ENCODE measurements at regions not wholly inside any gene's neighbourhood (a gene's known extent, or its start where the extent isn't known, plus 50 kb on each side); places are given as distances from the start of the nearest gene placed in this dataset.
"Not testable (repeated sequence)": the region's sequence is repeated elsewhere in the genome, so short reads cannot be mapped to it uniquely, and the experiment has no call there.

DNA sequence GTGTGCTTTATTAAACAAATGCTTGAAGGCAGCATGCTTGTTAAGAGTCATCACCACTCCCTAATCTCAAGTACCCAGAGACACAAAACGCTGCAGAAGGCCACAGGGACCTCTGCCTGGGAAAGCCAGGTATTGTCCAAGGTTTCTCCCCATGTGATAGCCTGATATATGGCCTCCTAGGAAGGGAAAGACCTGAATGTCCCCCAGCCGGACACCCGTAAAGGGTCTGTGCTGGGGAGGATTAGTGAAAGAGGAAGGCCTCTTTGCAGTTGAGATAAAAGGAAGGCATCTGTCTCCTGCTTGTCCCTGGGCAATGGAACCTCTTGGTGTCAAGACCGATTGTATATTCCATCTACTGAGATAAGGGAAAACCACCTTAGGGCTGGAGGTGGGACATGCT is 159.7 kb downstream of the ADRA2C start:
- ATAC-seq; H3K9me3 Mint-ChIP-seq; H3K27ac Mint-ChIP-seq; DNase-seq (ENCODE audit: low spot score in 2 of 2); H3K36me3 Mint-ChIP-seq: not testable (repeated sequence)

DNA sequence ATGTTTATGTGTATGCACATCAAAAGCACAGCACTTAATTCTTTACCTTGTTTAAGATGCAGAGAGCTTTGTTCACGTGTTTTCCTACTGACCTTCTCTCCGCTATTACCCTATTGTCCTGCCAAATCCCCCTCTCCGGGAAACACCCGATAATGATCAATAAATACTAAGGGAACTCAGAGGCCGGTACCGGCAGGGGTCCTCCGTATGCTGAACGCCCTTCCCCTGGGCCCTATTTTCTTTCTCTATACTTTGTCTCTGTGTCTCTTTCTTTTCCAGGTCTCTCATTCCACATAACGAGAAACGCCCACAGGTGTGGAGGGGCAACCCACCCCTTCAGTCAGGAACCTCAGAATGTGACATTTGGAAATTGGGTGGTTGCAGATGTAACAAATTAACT is 160.1 kb downstream of the ADRA2C start:
- not testable (repeated sequence) for H3K9me3 Mint-ChIP-seq; H3K27ac Mint-ChIP-seq; ATAC-seq; DNase-seq (ENCODE audit: low spot score in 2 of 2); H3K36me3 Mint-ChIP-seq

DNA sequence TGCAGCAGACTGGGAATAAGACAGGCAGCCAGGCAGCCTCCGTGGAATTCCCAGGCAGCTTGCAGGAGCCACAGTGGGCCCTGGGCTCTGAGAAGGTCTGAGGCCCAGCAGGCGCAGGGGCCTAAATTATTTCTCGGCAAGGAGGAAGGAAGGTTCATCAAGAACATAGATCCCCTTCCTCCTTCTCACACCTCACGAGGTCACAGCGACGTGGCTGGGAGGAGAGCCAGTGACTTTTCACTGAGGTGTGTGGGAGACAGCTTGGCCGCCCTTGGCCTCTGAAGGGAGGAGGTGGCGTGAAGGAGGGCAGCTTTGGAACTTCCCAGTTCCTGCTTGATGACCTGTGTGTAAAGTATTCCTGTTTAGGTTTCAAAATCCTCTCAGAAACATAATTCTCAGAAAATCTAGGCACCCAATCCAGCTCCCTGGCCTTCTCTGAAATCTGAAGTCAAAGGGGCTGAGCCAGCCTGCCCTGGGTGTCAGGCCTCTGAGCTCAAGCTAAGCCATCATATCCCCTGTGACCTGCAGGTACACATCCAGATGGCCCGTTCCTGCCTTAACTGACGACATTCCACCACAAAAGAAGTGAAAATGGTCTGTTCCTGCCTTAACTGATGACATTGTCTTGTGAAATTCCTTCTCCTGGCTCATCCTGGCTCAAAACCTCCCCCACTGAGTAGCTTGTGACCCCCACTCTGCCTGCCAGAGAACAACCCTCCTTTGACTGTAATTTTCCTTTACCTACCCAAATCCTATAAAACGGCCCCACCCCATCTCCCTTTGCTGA is 161.0 kb downstream of the ADRA2C start:
- ATAC-seq; H3K27ac Mint-ChIP-seq; DNase-seq (ENCODE audit: low spot score in 2 of 2); H3K9me3 Mint-ChIP-seq; H3K36me3 Mint-ChIP-seq: not testable (repeated sequence)

DNA sequence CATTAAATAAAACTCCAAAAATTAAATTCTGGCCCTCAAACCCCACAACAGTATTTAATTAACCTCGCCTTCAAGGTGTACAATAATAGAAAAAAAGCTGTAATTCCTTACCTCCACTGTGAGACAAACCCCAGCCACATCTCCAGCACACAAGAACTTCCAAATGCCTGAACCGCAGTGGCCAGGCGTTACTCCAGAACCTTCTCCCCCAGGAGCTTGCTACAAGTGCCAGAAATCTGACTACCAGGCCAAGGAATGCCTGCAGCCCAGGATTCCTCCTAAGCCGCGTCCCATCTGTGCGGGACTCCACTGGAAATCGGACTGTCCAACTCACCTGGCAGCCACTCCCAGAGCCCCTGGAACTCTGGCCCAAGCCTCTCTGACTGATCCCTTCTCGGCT is 163.2 kb downstream of the ADRA2C start:
- H3K27ac Mint-ChIP-seq; H3K9me3 Mint-ChIP-seq; ATAC-seq; H3K36me3 Mint-ChIP-seq; DNase-seq (ENCODE audit: low spot score in 2 of 2): not testable (repeated sequence)

DNA sequence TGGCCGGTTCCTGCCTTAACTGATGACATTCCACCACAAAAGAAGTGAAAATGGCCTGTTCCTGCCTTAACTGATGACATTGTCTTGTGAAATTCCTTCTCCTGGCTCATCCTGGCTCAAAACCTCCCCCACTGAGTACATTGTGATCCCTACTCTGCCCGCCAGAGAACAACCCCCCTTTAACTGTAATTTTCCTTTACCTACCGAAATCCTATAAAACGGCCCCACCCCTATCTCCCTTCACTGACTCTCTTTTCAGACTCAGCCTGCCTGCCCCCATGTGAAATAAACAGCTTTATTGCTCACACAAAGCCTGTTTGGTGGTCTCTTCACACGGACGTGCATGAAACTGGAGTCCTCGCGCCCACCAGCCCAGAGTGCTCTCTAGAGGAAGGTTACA is 166.5 kb downstream of the ADRA2C start:
- not testable (repeated sequence) for H3K27ac Mint-ChIP-seq; DNase-seq (ENCODE audit: low spot score in 2 of 2); H3K36me3 Mint-ChIP-seq; ATAC-seq; H3K9me3 Mint-ChIP-seq

DNA sequence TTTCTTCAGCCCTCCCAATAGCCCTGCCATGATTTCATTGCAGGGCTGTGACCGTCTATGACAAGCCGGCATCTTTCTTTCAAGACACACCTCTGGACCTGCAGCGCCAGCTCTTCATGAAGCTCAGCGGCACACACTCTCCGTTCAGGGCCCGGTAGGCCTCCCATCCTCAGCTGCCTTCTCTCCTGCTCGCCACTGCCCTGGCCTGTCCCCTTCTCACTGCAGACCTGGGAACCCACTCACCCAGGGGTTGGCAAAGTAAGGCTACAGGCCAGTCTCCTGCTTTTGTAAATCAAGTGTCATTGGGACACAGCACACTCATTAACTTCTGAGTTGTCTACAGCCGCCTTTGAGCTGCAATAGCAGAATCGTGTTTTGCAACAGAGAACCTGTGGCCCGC is 169.2 kb downstream of the ADRA2C start:
- not testable (repeated sequence) for H3K36me3 Mint-ChIP-seq; H3K9me3 Mint-ChIP-seq; DNase-seq (ENCODE audit: low spot score in 2 of 2); ATAC-seq; H3K27ac Mint-ChIP-seq

DNA sequence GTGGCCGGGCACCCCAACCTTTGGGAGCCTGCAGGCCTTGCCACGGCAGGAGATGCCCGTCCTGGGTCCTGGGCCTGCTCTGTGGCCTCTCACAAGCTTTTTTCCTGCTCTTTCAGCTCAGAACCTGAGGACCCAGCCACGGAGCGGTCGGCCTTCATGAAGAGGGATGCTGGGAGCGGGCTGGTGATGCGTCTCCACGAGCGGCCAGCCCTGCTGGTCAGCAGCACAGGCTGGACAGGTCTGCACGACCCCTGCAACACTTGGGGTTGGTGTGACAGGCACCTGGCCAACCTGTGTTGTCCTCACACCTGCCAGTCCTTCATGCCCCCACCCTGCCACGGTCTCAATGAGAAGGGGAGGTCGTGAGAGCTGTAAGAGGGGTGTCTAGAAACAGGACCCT is 170.0 kb downstream of the ADRA2C start:
- no peak for ATAC-seq
- Mint-ChIP-seq H3K9me3 (no peaks in the 10 kb centered on the region), H3K27ac (no peak overlapping the region), H3K36me3 (no peaks in the 10 kb centered on the region)
- no peak for DNase-seq (ENCODE audit: low spot score in 2 of 2)

DNA sequence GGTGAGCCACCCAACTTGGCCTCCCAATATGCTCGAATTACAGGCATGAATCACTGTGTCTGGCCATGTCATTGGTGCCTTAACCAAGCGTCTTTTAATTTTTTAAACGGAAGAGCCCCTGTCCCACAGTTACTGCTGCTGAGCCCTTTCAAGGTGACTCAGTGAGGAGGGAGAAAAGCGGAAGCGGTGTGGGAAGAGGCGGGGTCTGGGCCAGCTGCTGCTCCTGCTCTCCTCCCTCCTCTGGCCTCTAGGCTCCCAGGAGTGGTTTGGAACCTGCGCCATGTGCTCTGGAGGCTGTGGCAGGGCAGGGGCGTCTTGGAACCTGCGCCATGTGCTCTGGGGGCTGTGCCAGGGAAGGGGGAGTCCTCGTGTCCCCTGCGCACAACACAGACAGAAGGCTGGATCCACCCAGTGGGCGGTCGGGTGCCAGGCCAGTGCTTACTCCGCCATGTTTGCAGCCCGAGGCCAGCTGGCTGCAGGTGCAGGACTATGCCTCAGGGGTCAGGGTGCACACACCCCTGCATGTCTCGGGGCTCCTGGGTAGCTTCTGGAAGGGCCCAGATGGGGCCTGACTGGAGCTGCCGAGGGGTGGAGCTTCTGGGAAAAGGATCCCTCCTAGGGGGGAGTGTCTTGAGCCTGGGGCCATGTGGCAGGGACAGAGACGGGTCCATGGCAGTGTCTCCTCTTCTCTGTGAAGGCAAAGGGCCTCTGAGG is 171.8 kb downstream of the ADRA2C start:
- not testable (repeated sequence) for DNase-seq (ENCODE audit: low spot score in 2 of 2); H3K9me3 Mint-ChIP-seq; ATAC-seq; H3K36me3 Mint-ChIP-seq; H3K27ac Mint-ChIP-seq

DNA sequence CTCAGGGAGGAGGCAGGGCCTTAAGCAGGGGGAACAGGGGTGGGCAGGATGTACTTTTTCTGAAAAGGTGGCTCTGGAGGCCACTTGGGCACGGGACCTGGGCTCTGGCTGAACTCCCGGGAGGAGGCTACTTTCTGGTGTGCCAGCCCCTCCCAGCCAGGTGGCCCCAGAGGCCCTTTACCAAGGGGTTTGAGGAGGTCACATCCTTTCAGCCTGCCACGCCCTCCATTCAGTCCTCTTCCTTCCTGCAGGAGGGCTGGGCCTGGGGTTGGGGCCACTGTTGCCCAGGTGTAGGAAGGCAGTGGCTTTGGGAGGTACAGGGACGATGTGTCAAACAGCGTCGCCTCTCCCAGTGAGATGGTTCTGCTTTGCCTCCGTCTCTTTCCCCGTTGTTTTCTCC is 172.5 kb downstream of the ADRA2C start:
- DNase-seq (ENCODE audit: low spot score in 2 of 2); H3K27ac Mint-ChIP-seq; H3K36me3 Mint-ChIP-seq; ATAC-seq; H3K9me3 Mint-ChIP-seq: not testable (repeated sequence)

DNA sequence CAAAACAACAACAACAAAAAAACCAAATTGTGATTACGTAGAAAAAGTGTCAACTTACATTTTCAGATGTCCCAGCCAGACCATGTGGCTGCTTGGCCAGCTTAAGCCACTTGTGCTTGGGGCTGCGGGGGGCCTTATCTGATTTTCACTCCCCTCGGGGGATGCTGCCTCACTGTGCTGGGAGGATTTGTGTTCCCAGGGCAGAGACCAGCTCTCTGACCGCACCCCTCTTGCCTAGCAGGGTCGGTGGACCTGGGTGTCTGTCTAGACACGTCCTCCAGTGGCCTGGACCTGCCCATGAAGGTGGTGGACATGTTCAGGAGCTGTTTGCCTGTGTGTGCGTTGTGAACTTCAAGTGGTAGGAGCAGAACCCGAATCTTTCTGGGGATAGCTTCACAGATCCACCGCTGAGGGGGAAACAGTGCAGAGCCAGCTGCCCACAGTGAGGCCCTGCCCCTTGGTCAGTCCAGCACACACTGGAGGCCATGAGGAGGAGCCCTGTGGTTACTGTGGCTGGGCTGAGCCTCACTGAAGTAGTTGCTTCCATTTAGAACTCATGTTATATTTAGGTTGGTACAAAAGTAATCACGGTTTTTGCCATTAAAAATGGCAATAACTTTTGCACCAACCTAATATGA is 173.9 kb downstream of the ADRA2C start:
- ATAC-seq = not testable (repeated sequence)

DNA sequence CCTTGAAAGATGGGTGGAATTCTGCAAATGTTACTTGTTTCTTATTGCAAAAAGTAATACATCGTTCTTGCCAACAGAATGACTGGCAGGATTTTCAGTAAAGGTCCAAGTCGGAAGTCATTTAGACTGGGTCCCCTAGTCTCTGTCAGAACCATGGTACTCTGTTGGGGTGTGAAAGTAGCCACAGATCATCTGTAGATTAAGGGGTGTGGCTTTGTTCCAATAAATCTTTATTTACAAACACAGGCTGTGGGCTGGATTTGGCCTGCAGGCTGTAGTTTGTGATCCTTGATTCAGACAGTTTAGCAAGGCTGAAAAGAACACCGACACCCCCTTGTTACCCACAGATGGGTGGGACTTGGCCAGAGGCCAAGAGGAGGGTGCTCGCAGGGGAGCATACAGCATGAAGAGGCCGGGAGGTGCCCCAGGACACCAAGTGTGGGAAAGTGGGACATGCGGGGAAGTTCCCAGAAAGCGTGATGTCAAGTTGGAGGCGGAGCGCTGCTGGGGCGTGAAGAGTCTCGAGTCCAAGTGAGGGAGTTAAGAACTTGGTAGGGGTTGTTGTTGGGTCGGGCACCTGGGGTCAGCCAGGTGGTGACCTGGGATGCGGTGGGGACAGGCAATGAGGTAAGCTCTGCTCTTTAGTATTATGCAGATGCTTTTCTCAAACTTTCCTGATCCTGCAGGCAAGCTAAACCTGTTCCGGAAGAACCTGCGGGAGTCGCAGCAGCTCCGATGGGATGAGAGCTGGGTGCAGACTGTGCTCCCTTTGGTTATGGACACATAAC is 175.7 kb downstream of the ADRA2C start:
- not testable (repeated sequence) for H3K27ac Mint-ChIP-seq; DNase-seq (ENCODE audit: low spot score in 2 of 2); H3K36me3 Mint-ChIP-seq; ATAC-seq; H3K9me3 Mint-ChIP-seq

More for the DNA sequence above, 173.9 kb downstream of the ADRA2C start:
- not testable (repeated sequence) for H3K27ac Mint-ChIP-seq; H3K9me3 Mint-ChIP-seq; DNase-seq (ENCODE audit: low spot score in 2 of 2); H3K36me3 Mint-ChIP-seq

DNA sequence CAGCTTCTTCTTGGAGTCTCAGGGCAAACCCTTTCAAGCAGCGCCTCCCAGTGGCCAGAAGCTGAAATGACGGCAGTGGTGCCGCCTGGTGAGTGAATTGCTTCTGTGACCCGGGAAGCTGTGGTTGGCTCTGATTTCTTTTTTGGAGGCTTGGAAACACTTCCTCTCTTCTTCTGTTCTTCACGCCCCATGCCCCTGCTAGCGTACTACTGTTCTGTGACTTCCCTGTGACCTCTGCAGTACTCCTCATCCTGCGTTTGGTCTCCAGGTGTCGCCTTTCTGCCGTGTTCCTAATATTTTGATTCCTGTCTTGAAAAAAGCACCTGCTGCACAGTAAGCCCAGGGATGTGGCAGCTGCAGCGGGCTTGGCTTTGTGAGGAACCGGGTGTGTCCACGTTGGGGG is 176.4 kb downstream of the ADRA2C start:
- not testable (repeated sequence) for H3K27ac Mint-ChIP-seq, H3K36me3 Mint-ChIP-seq, ATAC-seq, H3K9me3 Mint-ChIP-seq
- DNase-seq (ENCODE audit: low spot score in 2 of 2) = peak in 1 of 2 donors; percentile 73

DNA sequence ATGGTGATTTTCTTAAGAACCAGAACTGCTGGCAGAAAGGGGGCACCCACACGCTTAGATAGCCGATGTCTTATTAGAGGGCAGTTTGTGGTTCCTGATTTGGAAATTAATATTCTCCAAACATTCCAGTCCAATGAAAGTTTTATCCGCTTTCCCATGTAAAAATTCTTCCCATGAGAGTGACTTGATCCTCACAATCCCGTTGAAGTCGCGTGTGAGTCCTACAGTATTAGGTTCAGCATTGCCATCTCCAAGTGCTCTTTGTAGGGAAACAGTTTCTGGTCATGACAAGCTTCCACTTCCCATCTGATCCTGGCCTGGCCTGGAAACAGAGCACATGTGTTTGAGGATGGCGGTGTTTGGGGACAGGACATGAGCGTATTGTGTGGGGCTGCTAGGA is 176.9 kb downstream of the ADRA2C start:
- not testable (repeated sequence) for ATAC-seq; H3K9me3 Mint-ChIP-seq; DNase-seq (ENCODE audit: low spot score in 2 of 2); H3K27ac Mint-ChIP-seq; H3K36me3 Mint-ChIP-seq

DNA sequence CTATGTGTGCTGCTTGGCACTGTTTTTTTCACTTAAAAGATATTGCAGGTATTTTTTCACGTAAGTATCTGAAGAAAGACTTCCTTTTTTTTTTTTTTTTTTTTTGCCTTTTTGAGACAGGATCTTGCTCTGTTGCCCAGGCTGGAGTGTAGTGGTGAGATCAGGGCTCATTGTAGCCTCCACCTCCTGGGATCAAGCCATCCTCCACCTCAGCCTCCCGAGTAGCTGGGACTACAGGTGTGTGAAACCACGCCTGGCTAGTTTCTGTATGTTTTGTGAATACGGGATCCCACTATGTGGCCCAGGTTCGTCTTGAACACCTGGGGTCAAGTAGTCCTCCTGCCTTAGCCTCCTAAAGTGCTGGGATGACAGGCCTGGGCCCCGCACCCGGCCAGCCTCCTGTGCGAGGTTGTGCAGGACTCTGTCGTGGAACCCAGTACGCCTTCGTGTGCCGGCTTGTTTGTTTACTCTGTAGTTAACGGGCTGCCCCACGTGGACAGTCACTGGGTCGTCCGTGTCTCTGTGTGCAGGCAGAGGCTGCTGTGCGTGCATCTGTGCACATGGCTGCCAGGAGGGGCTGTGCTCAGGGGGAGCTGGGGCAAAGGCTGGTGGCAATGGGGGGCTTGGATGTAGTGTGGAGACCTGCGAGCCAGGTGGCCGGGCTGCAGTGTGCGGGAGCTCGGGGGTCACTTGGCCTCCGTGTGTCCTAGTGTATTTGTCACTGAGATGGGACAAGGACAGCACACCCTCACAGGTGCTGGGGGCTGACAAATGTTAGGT is 179.5 kb downstream of the ADRA2C start:
- peak overlapping the region in 1 of 2 donors; percentile 55 for H3K27ac Mint-ChIP-seq
- ATAC-seq = no peak

DNA sequence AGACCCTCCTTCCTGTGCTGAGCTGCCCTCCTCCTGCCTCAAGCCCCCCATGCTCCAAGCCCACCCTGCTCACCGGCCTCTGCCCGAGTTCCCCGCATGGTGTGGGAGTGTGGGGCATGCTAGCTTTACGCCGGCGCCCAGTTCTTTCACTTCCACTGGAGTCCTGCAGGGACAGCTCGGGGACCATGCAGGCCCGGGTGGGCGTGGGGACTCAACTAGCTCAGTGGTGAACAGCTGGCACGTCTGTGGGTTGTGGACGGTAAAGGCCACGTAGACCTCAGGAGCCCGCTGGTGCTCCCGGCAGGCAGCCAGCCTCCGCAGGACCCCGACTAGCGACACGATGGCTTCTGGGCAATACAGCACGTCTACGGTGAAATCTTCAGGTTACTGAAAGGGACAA is 180.4 kb downstream of the ADRA2C start:
- not testable (repeated sequence) for H3K9me3 Mint-ChIP-seq; DNase-seq (ENCODE audit: low spot score in 2 of 2); ATAC-seq; H3K36me3 Mint-ChIP-seq
- H3K27ac Mint-ChIP-seq = peak overlapping the region in 1 of 2 donors; percentile 72

More for the DNA sequence above, 179.5 kb downstream of the ADRA2C start:
- Mint-ChIP-seq H3K9me3 (no peaks in the 10 kb centered on the region), H3K36me3 (peaks cover 0 to 5% of the 10 kb centered on the region in 2 donors)
- no peak for DNase-seq (ENCODE audit: low spot score in 2 of 2)

DNA sequence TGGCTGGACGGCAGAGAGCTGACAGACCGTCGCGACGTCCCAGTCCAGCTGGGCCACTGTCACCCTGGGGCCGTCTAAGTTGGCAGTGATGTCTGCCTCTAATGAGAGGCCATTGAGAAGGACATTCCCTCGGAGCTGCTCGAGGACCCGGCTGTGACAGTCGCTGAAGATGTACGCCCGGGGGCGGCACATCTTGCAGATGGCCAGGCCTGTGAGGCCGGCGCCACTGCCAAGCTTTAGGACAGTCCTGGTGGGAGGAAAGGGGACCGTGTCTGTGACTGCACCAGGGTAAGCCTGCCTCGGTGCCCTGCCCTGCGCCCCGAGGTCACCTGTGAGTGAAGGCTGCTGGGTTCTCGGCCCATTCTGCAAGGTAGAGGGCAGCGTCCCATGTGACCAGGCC is 181.6 kb downstream of the ADRA2C start:
- H3K27ac Mint-ChIP-seq = peak overlapping the region in 1 of 2 donors; percentile 67
- not testable (repeated sequence) for H3K36me3 Mint-ChIP-seq; ATAC-seq; H3K9me3 Mint-ChIP-seq; DNase-seq (ENCODE audit: low spot score in 2 of 2)

Data from activated naive CD4-positive, alpha-beta T cell treated with anti-CD3 and anti-CD28 coated beads, Interleukin-2, amount 50 U/mL, for 72 hours (primary cell).